ENCODE measurements at regions not wholly inside any gene's neighbourhood (a gene's known extent, or its start where the extent isn't known, plus 50 kb on each side); places are given as distances from the start of the nearest gene placed in this dataset.

DNA sequence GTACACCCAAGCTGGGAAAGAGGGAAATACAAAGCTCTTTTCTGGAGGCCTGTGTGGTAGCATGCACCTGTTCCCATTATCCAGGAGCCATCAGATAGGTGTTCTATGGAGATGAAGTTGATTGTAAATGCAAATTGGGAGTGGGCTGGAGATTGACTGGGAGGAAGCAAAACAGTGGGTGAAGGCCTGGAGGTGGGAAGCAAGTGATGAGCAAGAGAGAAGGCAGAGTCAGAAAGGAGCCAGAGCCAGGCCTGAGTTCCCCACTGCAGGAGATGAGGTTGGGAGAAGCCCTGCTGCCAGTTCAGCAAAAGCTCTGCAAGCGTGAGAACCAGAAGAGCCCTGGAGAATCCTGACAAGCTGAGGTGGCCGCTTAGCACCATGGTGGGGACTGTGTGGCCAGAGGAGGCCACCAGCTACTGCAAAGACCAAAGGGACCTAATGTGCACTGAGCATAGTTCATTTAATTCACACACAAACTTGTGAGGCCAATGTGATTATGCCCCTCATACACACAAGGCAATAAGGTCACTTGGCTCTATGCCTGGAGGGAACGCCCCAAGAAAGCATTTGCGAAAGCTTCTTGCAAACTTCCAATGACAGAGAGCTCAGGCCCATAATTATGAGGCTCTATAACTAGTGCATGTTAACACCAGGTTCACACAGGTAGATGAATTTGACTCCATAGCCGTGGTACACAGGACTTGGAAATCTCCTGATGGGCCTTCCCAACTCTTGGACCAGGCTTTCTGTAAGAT lies 73.0 kb upstream of the GRIK3 start:
- intact Hi-C loops (cut with DNase I), result no loop called here
- peaks cover 3% of the 10 kb centered on the region for H3K27me3 ChIP-seq (ENCODE audit: low read depth)
- no peak for ATAC-seq
- no peaks in the 10 kb centered on the region for H3K36me3 ChIP-seq
- DNase-seq, result no peak
- no peak overlapping the region for H3K4me3 ChIP-seq
- no peaks in the 10 kb centered on the region for H3K9me3 ChIP-seq
- H3K27ac ChIP-seq, result no peak overlapping the region
- TF ChIP-seq, protein P1, sequence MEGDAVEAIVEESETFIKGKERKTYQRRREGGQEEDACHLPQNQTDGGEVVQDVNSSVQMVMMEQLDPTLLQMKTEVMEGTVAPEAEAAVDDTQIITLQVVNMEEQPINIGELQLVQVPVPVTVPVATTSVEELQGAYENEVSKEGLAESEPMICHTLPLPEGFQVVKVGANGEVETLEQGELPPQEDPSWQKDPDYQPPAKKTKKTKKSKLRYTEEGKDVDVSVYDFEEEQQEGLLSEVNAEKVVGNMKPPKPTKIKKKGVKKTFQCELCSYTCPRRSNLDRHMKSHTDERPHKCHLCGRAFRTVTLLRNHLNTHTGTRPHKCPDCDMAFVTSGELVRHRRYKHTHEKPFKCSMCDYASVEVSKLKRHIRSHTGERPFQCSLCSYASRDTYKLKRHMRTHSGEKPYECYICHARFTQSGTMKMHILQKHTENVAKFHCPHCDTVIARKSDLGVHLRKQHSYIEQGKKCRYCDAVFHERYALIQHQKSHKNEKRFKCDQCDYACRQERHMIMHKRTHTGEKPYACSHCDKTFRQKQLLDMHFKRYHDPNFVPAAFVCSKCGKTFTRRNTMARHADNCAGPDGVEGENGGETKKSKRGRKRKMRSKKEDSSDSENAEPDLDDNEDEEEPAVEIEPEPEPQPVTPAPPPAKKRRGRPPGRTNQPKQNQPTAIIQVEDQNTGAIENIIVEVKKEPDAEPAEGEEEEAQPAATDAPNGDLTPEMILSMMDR (IDR thresholded peaks at IDR 0.05), result no peak
- H3K4me1 ChIP-seq, result no peaks in the 10 kb centered on the region

GRCh38 chr1:37108596-37109188 lies 74.4 kb upstream of the GRIK3 start:
- Histone ChIP-seq H3K27me3 (ENCODE audit: low read depth) (peaks cover 3% of the 10 kb centered on the region), H3K27ac (no peak overlapping the region), H3K9me3 (no peaks in the 10 kb centered on the region), H3K36me3 (no peaks in the 10 kb centered on the region), H3K4me3 (no peak overlapping the region), H3K4me1 (no peaks in the 10 kb centered on the region)
- TF ChIP-seq, protein P1 (IDR thresholded peaks at IDR 0.05), result no peak
- intact Hi-C loops (cut with DNase I), result no loop called here
- DNase-seq (no peak), ATAC-seq (no peak)

GRCh38 chr1:37112430-37112829 lies 78.1 kb upstream of the GRIK3 start:
- Histone ChIP-seq H3K4me1 (no peaks in the 10 kb centered on the region), H3K36me3 (no peaks in the 10 kb centered on the region), H3K27ac (no peak overlapping the region), H3K4me3 (no peak overlapping the region), H3K27me3 (ENCODE audit: low read depth) (peaks cover 3% of the 10 kb centered on the region), H3K9me3 (no peaks in the 10 kb centered on the region)
- DNase-seq (no peak), ATAC-seq (no peak)
- intact Hi-C loops (cut with DNase I), result no loop called here
- TF ChIP-seq, protein P1 (IDR thresholded peaks at IDR 0.05), result no peak

- H3K9me3 ChIP-seq, result no peaks in the 10 kb centered on the region
- intact Hi-C loops (cut with DNase I), result no loop called here
- H3K4me1 ChIP-seq, result no peaks in the 10 kb centered on the region
- peaks cover 3% of the 10 kb centered on the region for H3K27me3 ChIP-seq (ENCODE audit: low read depth)
- TF ChIP-seq, protein P1 (IDR thresholded peaks at IDR 0.05), result no peak
- no peak overlapping the region for H3K27ac ChIP-seq
- no peak for ATAC-seq
- no peaks in the 10 kb centered on the region for H3K36me3 ChIP-seq
- DNase-seq, result no peak
- no peak overlapping the region for H3K4me3 ChIP-seq
Observed at GRCh38 chr1:37113285-37113997, 79.1 kb upstream of the GRIK3 start.

- TF ChIP-seq, protein P1 (IDR thresholded peaks at IDR 0.05), result no peak
- Histone ChIP-seq H3K36me3 (no peaks in the 10 kb centered on the region), H3K27ac (no peak overlapping the region), H3K9me3 (no peaks in the 10 kb centered on the region), H3K4me1 (no peaks in the 10 kb centered on the region), H3K4me3 (no peak overlapping the region), H3K27me3 (ENCODE audit: low read depth) (no peaks in the 10 kb centered on the region)
- intact Hi-C loops (cut with DNase I), result no loop called here
- ATAC-seq, result no peak
- DNase-seq, result no peak
Observed at GRCh38 chr1:37118790-37119189, 84.5 kb upstream of the GRIK3 start.

Measured in lower lobe of right lung (tissue), 2 donors.